ENCODE measurements at regions not wholly inside any gene's neighbourhood (a gene's known extent, or its start where the extent isn't known, plus 50 kb on each side); places are given as distances from the start of the nearest gene placed in this dataset.

DNA sequence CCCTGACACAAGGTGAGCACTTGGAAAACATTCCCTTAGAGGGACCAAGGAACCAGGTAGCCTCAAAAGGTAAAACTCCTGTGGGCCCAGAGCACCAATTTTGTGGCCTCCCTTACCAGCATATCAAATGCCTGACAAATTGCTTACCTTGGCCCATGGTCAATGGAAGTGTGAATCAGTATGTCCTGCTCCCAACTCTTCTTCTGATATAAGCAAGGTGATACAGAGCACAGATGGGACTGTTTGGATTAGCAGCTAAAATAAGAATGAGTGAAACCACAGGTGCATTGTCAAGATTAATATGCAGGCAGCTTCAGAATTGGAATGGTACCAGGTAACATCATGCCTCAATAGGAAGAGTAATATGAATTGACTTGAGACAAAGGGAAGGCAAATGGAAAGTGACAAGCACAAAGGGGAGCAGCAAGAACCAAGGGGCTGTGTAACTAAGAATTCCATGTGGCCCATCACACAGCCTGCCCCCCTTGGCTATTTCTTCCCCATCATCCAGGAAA is 156.8 kb upstream of the KCND3 start:
- no peak for TF ChIP-seq SNAPC5 (CRISPR knock-in tag; IDR thresholded peaks at IDR 0.05)
- TF ChIP-seq HNRNPK (IDR thresholded peaks at IDR 0.05; ENCODE audit: low read depth, low read length, poor library complexity, severe bottlenecking), result no peak
- no peak for TF ChIP-seq JUN (IDR thresholded peaks at IDR 0.05; ENCODE audit: borderline replicate concordance, low read depth, low read length)
- TF ChIP-seq JUN (CRISPR knock-in tag; IDR thresholded peaks at IDR 0.05; ENCODE audit: borderline replicate concordance), result no peak
- no peak for TF ChIP-seq POLR2H (tag; IDR thresholded peaks at IDR 0.05; ENCODE audit: low read depth)
- TF ChIP-seq, protein P1, sequence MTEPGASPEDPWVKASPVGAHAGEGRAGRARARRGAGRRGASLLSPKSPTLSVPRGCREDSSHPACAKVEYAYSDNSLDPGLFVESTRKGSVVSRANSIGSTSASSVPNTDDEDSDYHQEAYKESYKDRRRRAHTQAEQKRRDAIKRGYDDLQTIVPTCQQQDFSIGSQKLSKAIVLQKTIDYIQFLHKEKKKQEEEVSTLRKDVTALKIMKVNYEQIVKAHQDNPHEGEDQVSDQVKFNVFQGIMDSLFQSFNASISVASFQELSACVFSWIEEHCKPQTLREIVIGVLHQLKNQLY (CRISPR knock-in tag; conservative IDR thresholded peaks at IDR 0.05), result no peak
- Histone ChIP-seq H3K79me2 (ENCODE audit: control insufficient read depth, insufficient read depth, low read length) (no peaks in the 10 kb centered on the region), H4K20me1 (replicated peaks; ENCODE audit: control insufficient read depth, insufficient read depth, low read length) (no peaks in the 10 kb centered on the region; the same call in 1 of the 2 replicates), H3K27ac (ENCODE audit: extremely low read depth, low read depth, low read length) (no peak overlapping the region), H3K9me3 (replicated peaks; ENCODE audit: control insufficient read depth, insufficient read depth, low read depth, low read length) (no peaks in the 10 kb centered on the region), H3K4me2 (ENCODE audit: insufficient read depth, low read length) (no peak overlapping the region), H3K4me1 (replicated peaks in 1 of 2; ENCODE audit: control insufficient read depth in 2 of 2, insufficient read depth in 2 of 2, low read length in 2 of 2) (no peaks in the 10 kb centered on the region), H3K9ac (ENCODE audit: insufficient read depth in 1 of 2, low read depth in 2 of 2, low read length in 2 of 2) (no peak overlapping the region), H2AFZ (ENCODE audit: low read depth, low read length) (no peak overlapping the region), H3K36me3 (ENCODE audit: control insufficient read depth, insufficient read depth, low read length) (no peaks in the 10 kb centered on the region), H3K9me1 (ENCODE audit: control insufficient read depth, insufficient read depth, low read length) (no peaks in the 10 kb centered on the region), H3K4me3 (no peak overlapping the region), H3K27me3 (ENCODE audit: control insufficient read depth in 2 of 2, insufficient read depth in 2 of 2, low read length in 2 of 2) (peaks cover 0 to 4% of the 10 kb centered on the region in 2 experiments; a peak in 1 of 5 replicates)
- POLR2A ChIA-PET, result no interaction called here
- CTCF ChIA-PET (ENCODE audit: low intra/inter-chr PET ratio), result no interaction called here
- intact Hi-C loops (cut with micrococcal nuclease) (no loop called here), in situ Hi-C loops (cut with MboI) (no loop called here)
- BruUV-seq (replicated peaks), result no TSS peak
- ATAC-seq (no peak), FAIRE-seq (no peak), DNase-seq (ENCODE audit: extremely low read depth in 1 of 4, low spot score in 3 of 4) (no peak)

Data from K562 (cell line).